Panc1 (cell line): ENCODE measurements at regions not wholly inside any gene's neighbourhood (a gene's known extent, or its start where the extent isn't known, plus 50 kb on each side); places are given as distances from the start of the nearest gene placed in this dataset.

Experiments used
- ATAC-seq: fragments of 200-7000 bp; cut with Tn5 transposase; 2 replicates; pipeline ENCODE4 v1.9.1; 2020; ENCODE audit warnings: mild to moderate bottlenecking, moderate library complexity
- BruUV-seq: library from RNA; stranded (reverse); fragments of 400-500 nt; replicated peaks from 2 replicates; lab custom pipeline; 2021; lab: Mats Ljungman, UMichigan
- CTCF ChIA-PET: fragments of 300-600 bp; sonication (Branson Sonifier 250); formaldehyde crosslinking; loops from one replicate; lab custom pipeline; 2022; ENCODE audit warnings: antibody characterized with exemption; lab: Charles Lee
- POLR2A ChIA-PET: fragments of 300-600 bp; sonication (Branson Sonifier 250); formaldehyde crosslinking; loops from one replicate; lab custom pipeline; 2022; ENCODE audit warnings: antibody characterized with exemption; lab: Charles Lee
- DNase-seq: peaks from one replicate; pipeline ENCODE4 v3.0.0-alpha.2; 2010; ENCODE audit warnings: low read depth, low spot score
- H3K27ac ChIP-seq: 2 replicates; pipeline ENCODE4 v1.5.1; 2011; ENCODE audit warnings: mild to moderate bottlenecking, low read length, inconsistent platforms
- H3K27me3 ChIP-seq: fragments of 200-500 bp; sonication (Bioruptor generic); 2 replicates; pipeline ENCODE4 v1.6.0; 2014; ENCODE audit warnings: low read length, inconsistent platforms; ENCODE audit not compliant: control insufficient read depth, insufficient read depth
- H3K36me3 ChIP-seq: fragments of 200-500 bp; sonication (Bioruptor generic); 2 replicates; pipeline ENCODE4 v1.5.1; 2014; ENCODE audit warnings: inconsistent platforms, mild to moderate bottlenecking, low read length, moderate library complexity; ENCODE audit not compliant: control insufficient read depth, insufficient read depth
- H3K4me1 ChIP-seq: 2 replicates; pipeline ENCODE4 v1.5.1; 2011; ENCODE audit warnings: inconsistent platforms, mild to moderate bottlenecking, low read length, moderate library complexity; ENCODE audit not compliant: control insufficient read depth, insufficient read depth
- H3K4me3 ChIP-seq, 2 experiments: 2 replicates each; pipeline ENCODE4 v1.5.1; 2011 to 2012; ENCODE audit warnings: low read depth in 2 of 2, low read length in 2 of 2, mild to moderate bottlenecking in 2 of 2, inconsistent platforms in 1 of 2, moderate library complexity in 1 of 2
- H3K9me3 ChIP-seq: fragments of 200-500 bp; sonication (Bioruptor generic); 2 replicates; pipeline ENCODE4 v1.5.1; 2014; ENCODE audit warnings: low read depth, mild to moderate bottlenecking, inconsistent platforms, low read length, moderate library complexity; ENCODE audit not compliant: control insufficient read depth, insufficient read depth
- POLR2AphosphoS5 ChIP-seq: IDR thresholded peaks from 2 replicates; pipeline ENCODE4 v1.6.1; 2012; ENCODE audit warnings: mild to moderate bottlenecking, low read depth, low read length, moderate library complexity
- SIN3A ChIP-seq: IDR thresholded peaks from 2 replicates; pipeline ENCODE4 v1.6.1; 2012; ENCODE audit warnings: low read depth, mild to moderate bottlenecking, low read length, moderate library complexity, borderline replicate concordance; ENCODE audit not compliant: insufficient read depth
- TCF7L2 ChIP-seq: IDR thresholded peaks from 2 replicates; pipeline ENCODE4 v1.6.1; 2011; ENCODE audit warnings: mild to moderate bottlenecking, low read depth, low read length, inconsistent platforms
- in situ Hi-C: cut with HindIII; loops from 2 replicates; pipeline ENCODE4 v1.10.0; 2016; ENCODE audit warnings: low sequenced_read_pairs, low pct_unique_long_range_greater_than_20kb
- intact Hi-C: fragments of 100-400 bp; cut with micrococcal nuclease; formaldehyde crosslinking; loops from one replicate; pipeline ENCODE4 v1.10.0; 2022; ENCODE audit not compliant: unreplicated experiment
- TF ChIP-seq, protein P1 (sequence below): fragments of 450-650 bp; IDR thresholded peaks from 2 replicates; pipeline ENCODE4 v1.5.1; 2017; ENCODE audit warnings: mild to moderate bottlenecking
- TF ChIP-seq, protein P2 (sequence below), 2 experiments: IDR thresholded peaks; 2 replicates each; pipeline ENCODE4 v1.6.1; 2011 to 2012; ENCODE audit warnings: low read depth in 2 of 2, control low read depth in 1 of 2, low read length in 1 of 2, mild to moderate bottlenecking in 1 of 2, moderate library complexity in 1 of 2; ENCODE audit not compliant: insufficient read depth in 1 of 2

DNA sequence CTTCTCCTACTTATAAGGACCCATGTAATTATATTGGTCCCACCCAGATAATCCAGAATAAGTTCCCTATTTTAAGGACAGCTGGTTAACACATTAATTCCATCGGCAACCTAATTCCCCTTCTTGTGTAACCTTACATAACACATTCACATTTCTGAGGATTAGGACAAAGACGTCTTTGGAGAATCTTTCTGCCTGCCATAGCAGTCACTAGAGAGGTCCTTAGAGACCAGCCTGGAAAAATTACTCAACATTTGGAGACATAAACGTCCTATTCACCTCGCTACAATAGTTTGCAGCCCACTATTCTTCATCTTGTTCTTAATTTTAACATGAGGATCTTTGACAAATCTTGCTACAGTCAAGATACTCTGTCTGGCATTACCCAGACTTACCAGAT lies 100.1 kb downstream of the MAFB start:
- Histone ChIP-seq H3K9me3 (no peaks in the 10 kb centered on the region), H3K27ac (no peak overlapping the region), H3K4me1 (no peaks in the 10 kb centered on the region), H3K27me3 (no peaks in the 10 kb centered on the region), H3K4me3 (no peak overlapping the region), H3K36me3 (no peaks in the 10 kb centered on the region)
- TF ChIP-seq, protein P1, sequence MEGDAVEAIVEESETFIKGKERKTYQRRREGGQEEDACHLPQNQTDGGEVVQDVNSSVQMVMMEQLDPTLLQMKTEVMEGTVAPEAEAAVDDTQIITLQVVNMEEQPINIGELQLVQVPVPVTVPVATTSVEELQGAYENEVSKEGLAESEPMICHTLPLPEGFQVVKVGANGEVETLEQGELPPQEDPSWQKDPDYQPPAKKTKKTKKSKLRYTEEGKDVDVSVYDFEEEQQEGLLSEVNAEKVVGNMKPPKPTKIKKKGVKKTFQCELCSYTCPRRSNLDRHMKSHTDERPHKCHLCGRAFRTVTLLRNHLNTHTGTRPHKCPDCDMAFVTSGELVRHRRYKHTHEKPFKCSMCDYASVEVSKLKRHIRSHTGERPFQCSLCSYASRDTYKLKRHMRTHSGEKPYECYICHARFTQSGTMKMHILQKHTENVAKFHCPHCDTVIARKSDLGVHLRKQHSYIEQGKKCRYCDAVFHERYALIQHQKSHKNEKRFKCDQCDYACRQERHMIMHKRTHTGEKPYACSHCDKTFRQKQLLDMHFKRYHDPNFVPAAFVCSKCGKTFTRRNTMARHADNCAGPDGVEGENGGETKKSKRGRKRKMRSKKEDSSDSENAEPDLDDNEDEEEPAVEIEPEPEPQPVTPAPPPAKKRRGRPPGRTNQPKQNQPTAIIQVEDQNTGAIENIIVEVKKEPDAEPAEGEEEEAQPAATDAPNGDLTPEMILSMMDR, result no peak
- TF ChIP-seq POLR2AphosphoS5 (no peak), SIN3A (no peak), TCF7L2 (no peak)
- TF ChIP-seq, protein P2, sequence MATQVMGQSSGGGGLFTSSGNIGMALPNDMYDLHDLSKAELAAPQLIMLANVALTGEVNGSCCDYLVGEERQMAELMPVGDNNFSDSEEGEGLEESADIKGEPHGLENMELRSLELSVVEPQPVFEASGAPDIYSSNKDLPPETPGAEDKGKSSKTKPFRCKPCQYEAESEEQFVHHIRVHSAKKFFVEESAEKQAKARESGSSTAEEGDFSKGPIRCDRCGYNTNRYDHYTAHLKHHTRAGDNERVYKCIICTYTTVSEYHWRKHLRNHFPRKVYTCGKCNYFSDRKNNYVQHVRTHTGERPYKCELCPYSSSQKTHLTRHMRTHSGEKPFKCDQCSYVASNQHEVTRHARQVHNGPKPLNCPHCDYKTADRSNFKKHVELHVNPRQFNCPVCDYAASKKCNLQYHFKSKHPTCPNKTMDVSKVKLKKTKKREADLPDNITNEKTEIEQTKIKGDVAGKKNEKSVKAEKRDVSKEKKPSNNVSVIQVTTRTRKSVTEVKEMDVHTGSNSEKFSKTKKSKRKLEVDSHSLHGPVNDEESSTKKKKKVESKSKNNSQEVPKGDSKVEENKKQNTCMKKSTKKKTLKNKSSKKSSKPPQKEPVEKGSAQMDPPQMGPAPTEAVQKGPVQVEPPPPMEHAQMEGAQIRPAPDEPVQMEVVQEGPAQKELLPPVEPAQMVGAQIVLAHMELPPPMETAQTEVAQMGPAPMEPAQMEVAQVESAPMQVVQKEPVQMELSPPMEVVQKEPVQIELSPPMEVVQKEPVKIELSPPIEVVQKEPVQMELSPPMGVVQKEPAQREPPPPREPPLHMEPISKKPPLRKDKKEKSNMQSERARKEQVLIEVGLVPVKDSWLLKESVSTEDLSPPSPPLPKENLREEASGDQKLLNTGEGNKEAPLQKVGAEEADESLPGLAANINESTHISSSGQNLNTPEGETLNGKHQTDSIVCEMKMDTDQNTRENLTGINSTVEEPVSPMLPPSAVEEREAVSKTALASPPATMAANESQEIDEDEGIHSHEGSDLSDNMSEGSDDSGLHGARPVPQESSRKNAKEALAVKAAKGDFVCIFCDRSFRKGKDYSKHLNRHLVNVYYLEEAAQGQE (IDR thresholded peaks at IDR 0.05; ENCODE audit: insufficient read depth in 1 of 2, low read depth in 2 of 2, low read length in 1 of 2), result no peak
- no peak for ATAC-seq
- ChIA-PET POLR2A (no interaction called here), CTCF (no interaction called here)
- BruUV-seq, result no TSS peak
- in situ Hi-C loops, result no loop called here
- intact Hi-C loops, result no loop called here
- DNase-seq, result no peak

DNA sequence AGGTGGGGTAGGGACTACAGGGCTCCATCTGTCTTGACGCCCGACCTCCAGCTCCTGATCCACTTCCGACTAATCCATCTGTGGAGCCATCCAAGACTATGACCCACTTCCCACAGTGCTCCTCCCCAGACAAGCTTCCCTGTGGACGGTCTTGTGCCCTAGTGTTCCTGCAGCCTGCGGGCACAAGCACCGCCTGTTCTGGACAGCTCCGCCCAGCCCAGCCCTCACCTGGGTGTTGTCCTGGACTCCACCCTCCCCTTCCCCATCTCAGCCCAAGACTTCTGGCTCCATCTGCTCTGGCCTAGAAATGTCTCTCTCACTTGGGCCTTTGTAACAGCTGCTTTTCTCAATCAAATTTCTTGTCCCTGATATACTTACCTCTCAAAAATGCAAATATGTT lies 102.0 kb downstream of the MAFB start:
- ATAC-seq (no peak), DNase-seq (no peak)
- TF ChIP-seq, protein P1, result no peak
- POLR2A ChIA-PET, result no interaction called here
- Histone ChIP-seq H3K4me1 (no peaks in the 10 kb centered on the region), H3K27ac (no peak overlapping the region), H3K27me3 (no peaks in the 10 kb centered on the region), H3K36me3 (no peaks in the 10 kb centered on the region), H3K4me3 (no peak overlapping the region), H3K9me3 (no peaks in the 10 kb centered on the region)
- CTCF ChIA-PET, result no interaction called here
- intact Hi-C loops (no loop called here), in situ Hi-C loops (no loop called here)
- BruUV-seq, result no TSS peak
